Kidney epithelial cell (primary cell): ENCODE measurements at regions not wholly inside any gene's neighbourhood (a gene's known extent, or its start where the extent isn't known, plus 50 kb on each side); places are given as distances from the start of the nearest gene placed in this dataset.
A peak's percentile ranks its signal among the peaks of the same experiment; 100 is the strongest.

Experiments
- DNase-seq: peaks from one replicate; pipeline ENCODE4 v3.0.0-alpha.2; 2010; ENCODE audit warnings: low read depth
- H3K27me3 ChIP-seq: 2 replicates; pipeline ENCODE4 v1.6.0; 2011; ENCODE audit warnings: low read length; ENCODE audit not compliant: control insufficient read depth, insufficient read depth
- H3K36me3 ChIP-seq: 2 replicates; pipeline ENCODE4 v1.5.1; 2011; ENCODE audit warnings: low read length; ENCODE audit not compliant: control insufficient read depth, insufficient read depth
- H3K4me3 ChIP-seq: 2 replicates; pipeline ENCODE4 v1.5.1; 2011; ENCODE audit warnings: low read depth, mild to moderate bottlenecking, control low read depth, low read length
- CTCF ChIP-seq: IDR thresholded peaks from 2 replicates; pipeline ENCODE4 v1.5.1; 2011; ENCODE audit warnings: mild to moderate bottlenecking, moderate library complexity, low read length, control low read depth, inconsistent platforms; ENCODE audit not compliant: insufficient read depth, poor library complexity, severe bottlenecking

GRCh38 chr13:33606692-33607091 lies 211.3 kb upstream of the RFC3 start:
- Histone ChIP-seq H3K27me3 (no peaks in the 10 kb centered on the region), H3K4me3 (no peak overlapping the region), H3K36me3 (no peaks in the 10 kb centered on the region)
- TF ChIP-seq CTCF, result no peak
- DNase-seq, result no peak

- TF ChIP-seq CTCF, result peak; percentile 3
- H3K27me3 ChIP-seq, result no peaks in the 10 kb centered on the region
- H3K4me3 ChIP-seq, result peak overlapping the region; percentile 1
- H3K36me3 ChIP-seq, result no peaks in the 10 kb centered on the region
- no peak for DNase-seq
Measured at GRCh38 chr13:33610438-33611120, 207.4 kb upstream of the RFC3 start.

GRCh38 chr13:33611121-33611805 lies 206.7 kb upstream of the RFC3 start:
- Histone ChIP-seq H3K27me3 (no peaks in the 10 kb centered on the region), H3K36me3 (no peaks in the 10 kb centered on the region), H3K4me3 (no peak overlapping the region)
- no peak for TF ChIP-seq CTCF
- DNase-seq, result peak; percentile 57

GRCh38 chr13:33612641-33613638 lies 205.0 kb upstream of the RFC3 start:
- Histone ChIP-seq H3K36me3 (no peaks in the 10 kb centered on the region), H3K4me3 (no peak overlapping the region), H3K27me3 (no peaks in the 10 kb centered on the region)
- DNase-seq, result no peak
- no peak for TF ChIP-seq CTCF

GRCh38 chr13:33615436-33615835 lies 202.5 kb upstream of the RFC3 start:
- TF ChIP-seq CTCF, result no peak
- DNase-seq, result no peak
- Histone ChIP-seq H3K36me3 (no peaks in the 10 kb centered on the region), H3K27me3 (no peaks in the 10 kb centered on the region), H3K4me3 (no peak overlapping the region)
